ENCODE measurements at regions not wholly inside any gene's neighbourhood (a gene's known extent, or its start where the extent isn't known, plus 50 kb on each side); places are given as distances from the start of the nearest gene placed in this dataset.
"Not testable (repeated sequence)": the region's sequence is repeated elsewhere in the genome, so short reads cannot be mapped to it uniquely, and the experiment has no call there.

DNA sequence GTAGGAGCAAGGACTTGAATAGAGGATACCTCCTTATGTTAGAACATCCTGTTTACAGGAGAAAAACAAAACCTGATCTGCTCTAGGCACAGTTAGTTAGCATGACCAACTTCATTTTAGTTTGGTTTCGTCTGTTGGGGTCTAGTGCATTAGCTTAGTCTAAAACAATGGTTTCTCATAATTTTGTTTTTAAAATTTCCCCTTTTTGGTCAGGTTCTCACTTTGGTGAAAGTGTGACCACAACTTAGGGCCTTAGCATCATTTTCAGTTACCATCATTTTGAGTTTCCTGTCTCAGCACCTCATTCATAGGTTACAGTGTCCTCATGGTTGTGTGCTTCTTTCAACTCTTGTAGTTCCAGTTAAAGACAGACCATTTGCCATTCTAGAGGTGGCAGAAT lies 1277.0 kb upstream of the SLC39A10 start:
- no peak for DNase-seq (ENCODE audit: low read depth)

- DNase-seq (ENCODE audit: low read depth) = not testable (repeated sequence)
These were observed 1289.6 kb upstream of the SLC39A10 start for GRCh38 chr2:194367390-194367789.

DNA sequence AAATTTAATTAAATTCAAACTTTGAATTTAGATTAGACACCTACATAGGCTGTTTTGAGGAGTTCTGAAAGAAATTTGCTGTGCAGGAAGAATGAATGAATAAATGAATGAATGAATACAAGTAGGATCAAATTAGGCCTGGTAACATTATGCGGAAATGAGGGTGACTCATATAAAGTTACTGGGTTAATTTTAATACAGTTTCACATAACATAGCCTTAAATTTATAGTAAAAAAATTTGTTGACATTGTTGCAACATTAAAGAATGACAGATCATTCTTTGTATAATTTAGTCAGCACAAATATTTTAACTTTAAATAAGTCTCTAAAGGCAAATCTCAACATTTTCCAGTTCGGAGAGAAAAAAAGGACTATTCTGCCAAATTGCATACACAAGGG lies 1293.1 kb upstream of the SLC39A10 start:
- no peak for DNase-seq (ENCODE audit: low read depth)

DNA sequence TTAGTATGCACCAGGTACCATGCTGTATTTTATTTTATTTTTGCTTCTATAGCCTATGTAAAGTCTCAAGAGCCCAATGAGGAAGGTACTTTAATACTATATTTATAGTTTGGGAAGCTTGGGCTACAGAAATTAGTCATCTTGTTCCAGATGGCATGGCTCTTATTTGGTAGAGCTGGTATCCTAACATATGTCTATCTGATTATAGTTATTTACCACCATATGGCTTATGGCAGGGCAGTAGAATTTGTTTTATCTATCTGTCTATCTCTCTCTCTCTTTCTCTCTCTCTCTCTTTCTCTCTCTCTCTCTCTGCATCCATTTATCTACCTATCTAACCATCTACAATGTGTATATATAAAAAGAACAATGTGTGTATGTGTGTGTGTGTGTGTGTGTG lies 1293.7 kb upstream of the SLC39A10 start:
- DNase-seq (ENCODE audit: low read depth) = no peak

DNA sequence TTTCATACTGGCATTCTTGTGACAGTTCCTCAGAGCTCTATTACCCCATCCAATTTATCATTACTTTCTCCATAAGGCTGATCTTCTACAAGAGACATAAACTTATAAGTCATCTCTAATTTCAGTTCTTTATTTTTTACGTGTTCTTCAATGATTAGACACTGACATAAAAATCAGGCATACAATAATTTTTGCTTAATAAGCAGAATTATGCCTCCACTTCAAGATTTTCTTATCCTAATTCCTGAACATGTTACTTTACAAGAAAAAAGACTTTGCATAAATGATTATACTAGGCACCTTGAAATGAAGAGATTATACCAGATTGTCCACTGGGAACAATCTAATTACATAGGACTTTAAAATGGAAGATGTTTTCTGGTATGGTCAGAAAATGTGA lies 1304.5 kb upstream of the SLC39A10 start:
- no peak for DNase-seq (ENCODE audit: low read depth)

GRCh38 chr2:194346193-194346592 lies 1310.8 kb upstream of the SLC39A10 start:
- DNase-seq (ENCODE audit: low read depth) = no peak

DNA sequence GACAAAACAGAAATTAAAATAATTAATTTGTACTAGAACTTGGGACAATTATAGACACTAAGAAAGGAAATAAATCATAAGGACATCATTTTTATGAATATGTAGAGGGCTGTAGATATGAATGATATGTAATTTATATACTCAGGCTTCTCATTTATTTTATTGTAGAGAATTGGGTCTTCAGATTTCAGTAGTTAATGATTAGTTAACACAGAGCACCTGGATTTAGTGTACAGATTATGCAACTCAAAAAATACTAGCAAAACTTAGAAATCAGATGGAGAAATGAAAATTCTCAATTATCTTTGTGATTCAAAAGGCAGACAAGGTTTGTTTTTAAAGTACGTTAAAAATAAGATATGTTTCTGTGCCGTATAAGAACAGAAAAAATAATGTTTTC lies 1311.7 kb upstream of the SLC39A10 start:
- no peak for DNase-seq (ENCODE audit: low read depth)

DNA sequence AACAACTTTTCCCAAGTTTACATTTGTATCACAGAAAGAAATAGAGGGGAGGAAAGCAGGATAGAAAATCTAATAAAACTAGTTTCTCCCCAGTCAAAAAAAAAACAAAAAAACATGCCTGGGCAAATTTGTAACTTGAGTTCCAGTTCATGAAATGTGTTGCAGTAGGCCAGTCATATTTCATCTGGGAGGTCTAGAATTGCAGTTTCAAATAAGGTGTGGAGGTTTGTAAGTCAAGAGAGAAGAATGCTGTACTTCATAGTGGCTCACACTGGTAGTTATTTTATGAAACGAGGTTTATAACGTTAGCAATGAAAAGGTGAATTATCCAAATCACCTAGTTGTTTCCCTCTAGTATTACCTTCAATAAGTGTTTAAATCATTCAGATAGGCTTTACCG lies 1313.9 kb upstream of the SLC39A10 start:
- no peak for DNase-seq (ENCODE audit: low read depth)

- no peak for DNase-seq (ENCODE audit: low read depth)
These were observed 1324.1 kb upstream of the SLC39A10 start for GRCh38 chr2:194332799-194333490.

- DNase-seq (ENCODE audit: low read depth) = no peak
These were observed 1328.6 kb upstream of the SLC39A10 start for GRCh38 chr2:194328456-194328855.

GRCh38 chr2:194327196-194327888 lies 1329.7 kb upstream of the SLC39A10 start:
- DNase-seq (ENCODE audit: low read depth) = no peak

DNA sequence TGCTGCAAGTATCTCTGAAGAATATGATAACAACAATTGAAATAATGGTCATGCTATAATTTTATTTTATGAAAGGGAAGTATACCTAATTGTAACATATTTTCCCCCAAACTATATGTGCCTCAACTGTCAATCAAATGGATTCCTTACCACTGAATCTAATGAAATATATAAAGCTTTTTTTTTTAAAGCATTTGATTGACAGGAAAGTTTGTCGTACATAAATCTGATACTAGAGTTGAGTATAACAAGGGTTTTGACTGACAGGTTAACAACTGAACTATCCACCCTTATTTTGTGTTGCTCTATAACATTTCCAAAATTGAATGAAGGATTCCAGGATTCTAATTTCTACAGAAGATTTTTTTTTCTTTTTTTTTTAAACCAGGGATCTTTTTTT lies 1333.3 kb upstream of the SLC39A10 start:
- DNase-seq (ENCODE audit: low read depth) = no peak

DNA sequence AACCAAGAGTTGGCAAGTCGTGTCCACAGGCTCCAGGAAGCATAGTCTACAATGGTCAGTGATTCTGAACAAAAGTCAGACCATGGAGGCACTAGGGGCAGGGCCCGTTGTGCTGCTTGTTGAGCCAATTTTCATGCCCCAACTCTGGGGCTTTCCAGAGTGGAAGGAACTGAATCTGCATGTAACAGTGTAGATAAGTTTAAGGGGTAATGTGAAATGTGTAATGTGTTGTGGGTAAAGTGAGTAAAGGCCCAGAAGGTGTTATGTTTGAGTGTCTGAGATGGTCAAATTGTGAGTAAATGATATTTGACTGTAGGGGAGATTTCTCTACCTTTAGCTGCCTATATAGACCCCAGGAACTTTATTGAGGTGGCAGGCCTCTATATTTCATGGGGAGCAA lies 1336.5 kb upstream of the SLC39A10 start:
- DNase-seq (ENCODE audit: low read depth) = no peak

DNA sequence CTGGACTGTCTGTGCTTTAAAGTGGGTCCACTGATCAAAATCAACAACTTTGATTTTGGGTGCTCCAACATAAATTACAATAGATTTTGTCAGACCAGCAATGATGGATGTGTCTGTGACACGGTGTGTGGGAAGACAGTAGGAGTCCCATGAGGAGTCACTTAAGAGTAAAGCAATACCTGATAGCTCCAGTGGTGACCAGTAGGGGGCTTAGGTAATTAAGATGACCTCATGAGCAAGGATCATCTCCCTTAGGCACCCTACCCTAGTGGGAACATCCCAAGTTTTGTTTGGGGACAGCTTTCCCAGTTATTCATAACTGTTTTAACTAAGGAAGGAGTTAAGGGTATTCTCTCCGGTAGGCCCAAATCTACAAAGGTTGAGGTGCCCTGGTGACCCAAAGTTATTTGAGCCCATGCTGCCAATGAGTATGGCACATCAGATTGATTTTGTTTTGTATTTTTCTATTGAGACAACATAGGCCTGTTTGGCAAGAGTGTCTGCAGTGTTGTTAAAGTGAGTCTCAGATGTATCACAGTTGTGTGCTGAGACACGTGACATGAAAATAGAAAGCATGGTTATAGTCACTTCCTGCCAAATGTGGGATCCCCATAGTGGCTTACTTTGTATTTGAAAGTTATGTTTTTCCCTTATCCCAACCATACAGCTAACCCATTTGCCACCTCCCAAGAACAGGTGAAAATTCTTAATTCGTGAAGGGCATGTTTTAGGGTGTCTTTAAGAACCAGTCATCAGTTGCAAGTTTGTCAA lies 1337.6 kb upstream of the SLC39A10 start:
- no peak for DNase-seq (ENCODE audit: low read depth)

DNA sequence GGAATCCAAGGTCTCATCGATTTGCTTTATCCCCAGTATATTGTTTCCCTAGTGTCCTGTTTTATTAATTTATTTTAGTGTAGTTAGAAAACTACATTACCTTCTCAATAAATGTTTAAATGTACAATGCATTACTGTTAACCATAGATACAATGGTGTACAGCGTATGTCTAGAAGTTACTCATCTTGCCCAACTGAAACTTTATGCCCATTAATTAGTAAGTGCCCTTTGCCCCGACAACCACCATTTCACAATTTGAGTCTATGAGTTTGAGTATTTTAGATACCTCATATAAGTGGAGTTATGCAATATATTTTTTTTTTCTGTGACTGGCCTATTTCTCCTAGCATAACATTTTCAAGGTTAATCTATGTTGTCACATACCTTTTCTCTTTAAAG lies 1343.0 kb upstream of the SLC39A10 start:
- no peak for DNase-seq (ENCODE audit: low read depth)

DNA sequence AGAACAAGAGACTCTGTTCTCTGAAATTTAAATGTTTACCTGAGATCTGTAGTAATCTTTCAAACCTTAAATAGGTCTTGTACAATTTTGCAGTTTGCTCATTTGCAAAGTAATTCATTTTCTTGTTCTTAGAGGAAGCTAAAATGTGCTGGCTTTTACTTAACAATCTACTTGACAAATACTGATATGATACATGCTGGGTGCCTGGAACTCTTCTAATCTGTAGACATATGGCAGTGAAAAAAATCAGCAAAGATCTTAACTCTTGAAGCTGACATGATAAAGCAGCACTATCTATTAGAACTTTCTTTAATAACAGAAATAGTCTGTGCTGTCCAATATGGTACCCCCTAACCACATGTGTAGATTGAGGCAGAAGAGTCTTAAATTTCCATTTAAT lies 1352.8 kb upstream of the SLC39A10 start:
- no peak for DNase-seq (ENCODE audit: low read depth)

DNA sequence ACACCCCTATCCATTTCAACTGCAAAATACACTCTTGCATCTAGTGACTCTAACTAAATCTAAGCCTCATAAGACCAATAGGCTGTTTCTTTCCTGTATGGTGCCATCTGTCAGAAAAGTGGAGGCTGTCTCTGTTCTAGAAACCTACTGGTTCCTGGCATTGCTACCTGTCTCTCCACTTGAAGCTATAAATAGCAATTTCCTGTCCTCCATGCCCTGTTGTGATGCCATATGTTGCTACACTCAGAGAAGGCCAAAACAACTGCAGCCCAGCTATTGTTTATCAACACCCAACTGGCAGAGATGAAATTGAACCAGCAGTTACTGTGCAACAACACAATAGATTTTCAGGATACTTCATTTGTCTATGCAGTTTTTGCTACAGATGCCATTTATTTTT lies 1355.1 kb upstream of the SLC39A10 start:
- DNase-seq (ENCODE audit: low read depth) = no peak

- DNase-seq (ENCODE audit: low read depth) = no peak
These were observed 1362.9 kb upstream of the SLC39A10 start for GRCh38 chr2:194294156-194294555.

DNA sequence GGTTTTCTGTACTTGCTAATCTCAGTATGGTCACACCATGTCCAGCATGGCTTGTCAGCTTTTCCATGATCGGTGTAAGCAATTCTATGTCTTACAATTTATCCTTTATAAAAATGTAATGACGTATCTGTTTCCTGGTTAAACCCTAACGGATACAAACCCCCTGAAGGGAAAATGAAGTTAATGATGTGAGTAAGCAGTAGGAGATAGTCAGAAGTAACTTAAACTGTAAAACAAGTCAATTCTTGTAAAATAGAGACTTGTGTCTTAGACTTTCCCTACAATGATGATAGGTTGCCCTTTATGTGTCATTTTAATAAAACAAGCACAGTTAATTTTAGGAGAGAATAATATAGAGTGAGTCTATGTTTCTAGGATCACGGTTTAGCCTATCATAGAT lies 1365.9 kb upstream of the SLC39A10 start:
- no peak for DNase-seq (ENCODE audit: low read depth)

DNA sequence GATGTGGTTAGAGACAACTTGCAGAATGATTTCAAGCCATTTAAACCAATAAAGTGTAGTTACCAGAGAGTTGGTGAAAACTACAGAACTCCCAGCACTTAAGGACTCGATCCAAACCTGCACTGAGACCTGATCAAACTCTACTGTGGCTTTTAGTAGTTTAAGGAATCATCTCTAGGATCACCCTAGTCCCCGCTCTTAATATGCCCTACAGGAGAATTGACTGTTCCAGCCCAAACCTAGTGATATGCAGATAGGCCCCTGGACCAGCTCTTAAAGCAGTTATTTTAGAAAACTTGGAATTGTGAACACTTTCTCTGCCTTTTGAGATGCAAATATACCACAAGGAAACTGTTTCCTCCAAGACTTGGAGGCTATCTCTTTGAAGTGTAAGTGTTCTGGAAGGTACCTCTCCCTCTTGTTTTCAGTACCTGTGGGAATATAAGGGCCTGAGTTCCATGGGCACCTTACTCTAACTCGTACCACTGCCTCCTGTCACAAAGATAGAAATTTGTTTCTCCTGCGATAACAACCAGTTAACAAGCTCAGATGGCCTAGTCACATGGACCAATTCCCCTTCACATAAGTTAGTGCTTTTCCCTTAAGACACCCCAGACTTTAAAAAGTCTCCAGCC lies 1367.2 kb upstream of the SLC39A10 start:
- DNase-seq (ENCODE audit: low read depth) = no peak

- DNase-seq (ENCODE audit: low read depth) = not testable (repeated sequence)
These were observed 1380.4 kb upstream of the SLC39A10 start for GRCh38 chr2:194276667-194277066.

DNA sequence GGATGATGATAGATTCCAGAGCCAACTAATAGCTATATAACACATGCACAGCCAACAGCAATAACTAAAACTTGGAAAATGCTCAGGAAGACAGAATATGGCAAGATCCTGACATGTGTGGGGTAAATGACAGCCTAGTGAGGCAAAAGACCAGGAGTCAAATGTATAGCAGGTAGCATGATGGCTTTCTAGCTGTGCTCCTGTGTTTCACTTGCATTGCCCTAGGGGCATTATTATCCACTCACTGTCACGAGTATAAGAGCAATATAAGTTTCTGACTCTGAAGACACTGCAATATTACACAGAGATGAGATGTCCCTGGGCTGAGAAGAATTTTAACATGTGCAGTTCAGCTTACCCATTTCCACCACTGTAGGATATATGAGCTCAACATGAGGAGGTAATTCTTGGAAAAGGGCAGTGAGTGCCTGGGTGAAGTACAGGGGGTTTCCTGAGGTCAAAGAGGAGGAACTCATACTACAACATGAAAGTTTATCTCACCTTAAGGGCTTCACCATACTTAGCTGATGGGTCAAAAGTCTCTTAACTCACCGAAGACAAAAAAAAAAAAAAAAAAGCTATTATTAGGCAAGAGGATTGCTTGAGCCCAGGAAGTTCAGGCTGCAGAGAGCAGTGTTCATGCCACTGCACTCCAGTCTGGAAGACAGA lies 1385.6 kb upstream of the SLC39A10 start:
- no peak for DNase-seq (ENCODE audit: low read depth)

Measured in stimulated activated CD4-positive, alpha-beta T cell treated with anti-CD3 and anti-CD28 coated beads, Interleukin-2, amount 100 ng/mL, for 4 hours (primary cell).